NCI-H1436 treated with DMSO at 0.1 percent for 48 hours (cell line): ENCODE measurements at regions not wholly inside any gene's neighbourhood (a gene's known extent, or its start where the extent isn't known, plus 50 kb on each side); places are given as distances from the start of the nearest gene placed in this dataset.

Experiments
- DNase-seq: peaks from one replicate; lab custom pipeline; 2025; lab: John Stamatoyannopoulos, UW

DNA sequence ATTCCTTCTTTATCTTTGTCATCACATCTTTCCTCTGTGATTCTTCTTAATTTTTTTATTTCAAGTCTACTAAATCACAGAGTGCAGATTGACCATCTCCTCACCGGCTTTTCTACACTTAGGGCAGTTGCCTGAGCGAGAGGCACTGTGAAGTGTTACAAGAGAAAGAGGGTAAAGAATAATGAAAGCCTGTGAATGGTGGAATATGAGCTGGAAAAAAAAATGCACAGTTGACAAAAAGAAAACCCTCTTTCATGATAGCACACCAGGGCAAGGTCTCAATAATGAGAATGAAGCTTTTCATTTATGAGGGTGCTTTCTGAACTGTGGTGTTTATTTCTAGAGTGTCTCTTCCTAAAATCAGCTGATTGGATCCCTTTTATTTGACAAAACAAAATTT, 106.2 kb upstream of the PDE3A start:
- no peak for DNase-seq

- DNase-seq = no peak
Observed at GRCh38 chr12:20264026-20264425, 104.3 kb upstream of the PDE3A start.

GRCh38 chr12:20264608-20265114, 103.7 kb upstream of the PDE3A start:
- no peak for DNase-seq

GRCh38 chr12:20268121-20268732, 100.1 kb upstream of the PDE3A start:
- no peak for DNase-seq

DNA sequence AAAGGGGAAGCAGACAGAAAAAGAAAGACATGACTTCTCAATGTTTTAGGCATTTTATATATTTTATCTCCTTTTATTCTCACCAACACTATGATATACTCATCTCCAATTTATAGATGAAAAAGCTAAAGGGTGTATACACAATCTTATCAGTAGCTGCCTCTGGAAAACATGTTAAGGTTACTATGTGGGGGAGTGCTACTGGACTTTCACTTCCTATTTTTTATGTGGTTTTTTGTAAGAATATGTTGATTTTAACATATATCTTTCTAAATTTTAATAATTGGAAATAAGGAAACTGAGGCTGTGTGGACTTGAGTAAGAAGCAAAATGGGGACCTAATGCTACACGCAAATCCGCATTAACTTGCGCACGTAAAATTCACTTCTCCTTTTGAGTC, 99.6 kb upstream of the PDE3A start:
- no peak for DNase-seq

GRCh38 chr12:20269337-20270067, 98.8 kb upstream of the PDE3A start:
- no peak for DNase-seq

DNA sequence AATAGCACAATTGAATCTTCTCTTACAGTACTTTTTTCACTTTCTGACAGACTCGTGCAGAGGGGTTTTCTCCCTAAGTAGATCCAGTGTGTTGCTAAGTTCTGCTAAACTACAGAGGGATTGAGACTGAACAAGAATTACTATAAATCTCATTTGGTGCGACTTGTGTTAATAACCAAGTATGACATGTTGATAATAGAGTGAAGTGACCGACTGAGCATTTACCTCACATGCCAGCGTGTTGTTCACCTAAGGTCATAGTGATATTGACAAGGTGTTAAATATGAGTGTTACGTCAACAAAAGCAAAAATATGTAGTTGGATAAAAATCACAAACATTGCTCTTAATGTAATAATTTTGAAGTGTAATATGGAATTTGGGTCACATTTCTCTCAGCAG, 97.8 kb upstream of the PDE3A start:
- no peak for DNase-seq

DNA sequence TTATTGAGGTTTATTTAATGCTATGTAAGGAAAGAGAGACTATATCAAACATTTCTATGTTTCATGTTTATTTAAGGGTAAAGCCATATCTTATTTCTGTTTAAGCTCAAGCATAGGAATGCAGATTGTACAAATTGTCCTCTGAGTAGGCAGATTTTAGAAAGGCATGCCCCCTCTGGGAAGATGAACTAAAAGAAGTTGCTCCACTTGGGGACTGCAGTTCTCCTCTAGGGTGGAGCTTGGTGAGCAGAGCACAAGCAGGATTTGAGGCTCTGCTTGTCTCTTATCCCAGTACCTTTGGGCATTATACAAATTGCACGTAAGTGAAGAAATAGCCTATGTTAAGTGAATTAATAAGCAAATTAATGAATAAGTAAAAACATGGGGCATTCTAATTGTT, 96.2 kb upstream of the PDE3A start:
- DNase-seq = no peak

DNA sequence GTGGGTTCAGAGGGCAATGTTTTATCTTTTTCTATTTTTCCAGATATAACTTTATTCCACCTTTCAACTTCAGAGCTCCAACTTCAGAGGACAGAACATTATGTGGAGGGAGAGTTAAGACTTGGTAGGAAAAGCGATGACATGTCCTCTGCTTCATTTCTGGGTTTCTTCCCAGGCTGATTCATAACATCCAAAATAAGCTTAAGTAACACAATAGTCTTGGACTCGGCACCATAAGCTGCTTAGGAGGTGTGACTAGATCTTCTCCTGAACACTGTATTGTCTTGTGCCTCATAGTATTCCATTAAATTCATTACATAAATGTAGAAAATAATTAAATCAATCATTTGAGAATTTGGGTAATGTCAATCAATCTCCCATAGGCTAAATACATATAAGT, 95.5 kb upstream of the PDE3A start:
- no peak for DNase-seq

DNA sequence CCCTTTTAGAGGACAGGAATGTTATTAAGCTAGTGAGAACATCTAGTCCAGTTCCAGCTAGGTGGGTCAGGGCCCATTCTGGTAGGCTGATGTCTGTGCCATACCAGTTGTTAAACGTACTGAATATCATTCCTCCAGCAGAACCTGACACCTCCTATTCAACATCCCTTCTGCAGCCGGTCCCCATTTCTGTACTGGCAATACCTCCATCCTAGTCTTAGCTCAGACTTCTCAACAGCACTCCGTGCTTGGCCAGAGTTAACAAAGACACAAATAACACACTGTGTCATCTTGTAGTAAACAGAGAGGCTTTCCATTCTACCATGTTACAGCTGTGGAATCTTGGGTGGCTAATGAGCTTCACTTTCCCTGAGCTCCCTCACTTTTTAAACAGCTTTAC, 94.3 kb upstream of the PDE3A start:
- DNase-seq = no peak

DNA sequence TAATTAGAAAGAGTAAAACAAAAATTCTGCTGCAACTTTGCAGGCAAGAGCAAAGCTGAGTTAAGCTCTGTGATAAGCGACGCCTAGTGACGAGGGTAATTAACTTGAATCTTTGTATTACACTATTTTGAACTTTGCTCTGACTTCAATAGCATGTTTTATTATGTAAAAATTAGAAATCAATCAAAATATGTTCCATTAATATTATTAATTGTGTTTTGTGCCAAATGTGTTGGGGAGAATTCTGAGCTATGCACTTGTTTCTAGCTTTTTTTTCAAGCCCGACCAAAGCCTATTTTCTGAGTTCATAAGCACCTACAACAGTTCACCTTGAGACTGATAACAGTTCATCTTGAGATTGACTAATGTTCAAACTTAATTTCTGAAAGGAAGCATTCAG, 90.1 kb upstream of the PDE3A start:
- no peak for DNase-seq

DNA sequence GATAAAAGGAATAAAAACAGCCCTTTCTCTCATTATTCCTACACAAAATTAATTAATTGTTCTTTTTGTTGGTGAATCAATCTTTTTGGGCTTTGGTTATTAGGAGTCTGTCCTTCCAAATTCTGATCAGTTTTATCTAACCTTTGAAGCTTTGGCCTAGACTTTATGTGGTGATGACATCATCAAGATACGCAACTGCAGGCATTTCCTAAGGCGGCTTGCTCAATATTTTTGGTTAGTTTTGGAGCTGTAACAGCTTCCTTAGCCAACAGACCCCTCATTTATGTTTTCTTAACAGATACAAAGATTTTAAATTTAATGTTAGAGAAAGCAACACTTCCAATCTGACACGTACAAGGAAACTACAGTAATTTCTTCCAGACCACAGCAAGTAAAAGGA, 87.8 kb upstream of the PDE3A start:
- no peak for DNase-seq

GRCh38 chr12:20282401-20282800, 85.9 kb upstream of the PDE3A start:
- DNase-seq = no peak

DNA sequence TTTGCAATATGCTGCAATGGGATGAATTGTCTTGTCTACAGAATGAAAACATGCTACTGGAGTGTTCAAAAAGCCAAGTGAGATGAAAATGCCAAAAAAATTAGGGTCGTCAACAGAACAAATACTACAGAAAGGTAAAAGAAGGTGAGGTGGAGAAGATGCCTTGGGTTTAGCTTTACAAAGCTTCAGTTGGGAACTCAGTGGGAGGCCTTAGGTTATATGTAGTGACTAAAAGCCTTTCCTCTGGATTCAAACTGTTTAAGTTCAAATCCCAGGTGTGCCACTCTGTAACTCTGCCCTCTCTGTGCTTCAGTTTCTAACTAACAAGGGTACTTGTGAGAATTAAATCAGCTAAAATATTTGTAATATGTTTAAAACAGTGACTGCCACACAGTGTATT, 84.9 kb upstream of the PDE3A start:
- no peak for DNase-seq

GRCh38 chr12:20289520-20289919, 78.8 kb upstream of the PDE3A start:
- no peak for DNase-seq

- no peak for DNase-seq
Observed at GRCh38 chr12:20300457-20300856, 67.9 kb upstream of the PDE3A start.

DNA sequence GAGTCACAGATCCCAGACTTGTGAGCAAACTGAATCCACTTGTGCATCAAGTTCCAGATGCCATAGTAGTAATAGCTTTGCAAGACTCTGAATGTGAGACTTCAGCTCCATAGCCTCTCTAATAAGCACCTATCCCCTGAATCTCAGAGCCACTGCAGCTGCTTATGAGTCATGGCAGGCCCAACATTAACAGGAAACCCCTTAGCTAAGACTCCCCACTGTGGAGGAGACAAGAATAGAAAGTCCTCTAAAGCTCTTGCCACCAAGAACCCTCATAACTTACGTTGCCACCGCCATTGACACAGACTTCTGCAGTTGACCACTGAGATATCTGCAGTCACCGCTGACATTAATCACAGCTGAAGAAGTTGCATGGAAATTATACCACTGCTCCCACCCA, 62.9 kb upstream of the PDE3A start:
- DNase-seq = no peak

- DNase-seq = no peak
Observed at GRCh38 chr12:20309504-20310148, 58.7 kb upstream of the PDE3A start.

- no peak for DNase-seq
Observed at GRCh38 chr12:20314328-20314727, 54.0 kb upstream of the PDE3A start.

DNA sequence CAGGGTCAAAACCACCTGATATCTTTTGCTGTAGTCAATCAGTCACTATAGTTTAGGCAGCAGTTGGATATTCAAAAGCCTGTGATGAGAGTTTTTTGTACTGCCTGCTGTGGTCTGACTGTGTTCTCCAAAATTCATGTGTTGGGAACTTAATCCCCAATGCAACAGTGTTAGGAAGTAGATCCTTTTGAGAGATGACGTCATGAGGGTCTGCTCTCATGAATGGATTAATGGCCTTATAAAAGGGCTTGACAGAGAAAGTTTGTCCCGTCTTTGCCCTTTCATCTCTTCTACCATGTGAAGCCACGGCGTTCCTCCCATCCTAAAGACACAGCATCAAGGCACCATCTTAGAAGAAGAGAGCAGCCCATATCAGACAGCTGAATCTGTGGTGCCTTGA, 50.8 kb upstream of the PDE3A start:
- DNase-seq = no peak
